Activated CD8-positive, alpha-beta memory T cell treated with anti-CD3 and anti-CD28 coated beads for 48 hours (primary cell): ENCODE measurements at regions not wholly inside any gene's neighbourhood (a gene's known extent, or its start where the extent isn't known, plus 50 kb on each side); places are given as distances from the start of the nearest gene placed in this dataset.

Source experiments
- DNase-seq, 3 experiments: peaks; one replicate each; pipeline ENCODE4 v3.0.0-alpha.2; 2020; ENCODE audit warnings: low read depth in 2 of 3, low spot score in 2 of 3

DNA sequence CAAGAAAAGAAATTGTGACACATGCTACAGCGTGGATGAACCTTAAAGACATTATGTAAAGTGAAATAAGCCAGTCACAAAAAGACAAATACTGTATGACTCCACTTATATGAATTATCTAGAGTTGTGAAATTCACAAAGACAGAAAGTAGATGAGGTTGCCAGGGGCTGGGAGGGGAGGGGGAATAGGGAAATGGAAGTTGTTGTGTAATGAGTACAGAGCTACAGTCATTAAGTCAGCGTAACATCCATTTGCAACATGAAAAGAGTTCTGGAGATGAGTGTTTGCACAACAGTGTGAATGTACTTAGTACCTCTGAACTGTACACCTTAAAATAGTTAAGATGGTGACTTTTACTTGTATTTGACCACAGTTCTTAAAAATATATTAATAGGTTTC, 112.1 kb upstream of the CDK1 start:
- no peak for DNase-seq

DNA sequence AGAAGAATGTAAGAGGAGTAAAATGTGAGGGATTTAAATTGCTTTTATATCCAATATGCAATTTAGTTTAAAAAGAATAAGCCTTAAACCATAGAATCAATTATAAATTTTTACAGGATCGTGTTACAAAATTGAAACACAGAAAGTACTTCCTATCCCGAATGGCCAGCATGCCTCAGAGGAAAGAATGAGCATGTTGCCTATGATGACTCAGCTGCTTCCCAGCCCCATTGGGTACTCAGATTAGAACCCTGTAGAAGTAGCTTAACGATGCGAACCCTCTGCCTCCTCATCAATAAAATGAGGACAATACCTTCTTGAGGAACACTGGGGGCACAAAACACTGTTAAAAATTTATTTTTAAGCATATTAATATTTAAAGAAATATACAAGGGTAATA, 113.4 kb upstream of the CDK1 start:
- no peak for DNase-seq

DNA sequence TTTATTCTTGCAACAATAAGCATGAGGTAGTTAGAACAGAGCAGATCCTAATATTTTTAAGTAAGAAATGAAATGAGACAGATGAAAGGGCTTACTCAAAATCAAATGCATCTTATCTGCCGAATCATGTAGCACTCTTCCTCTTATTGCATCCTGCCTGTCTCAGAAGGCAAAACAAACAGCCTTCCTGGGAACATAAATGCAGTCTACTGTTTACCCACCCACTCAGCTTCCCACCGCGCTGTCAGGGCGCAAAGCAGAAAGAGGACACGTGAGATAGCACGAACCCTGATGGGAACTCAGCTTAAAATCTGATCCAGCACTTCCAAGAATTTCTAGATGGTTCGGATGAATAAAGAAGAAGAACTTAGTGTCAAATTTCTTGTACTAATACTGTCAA, 114.4 kb upstream of the CDK1 start:
- DNase-seq = no peak

- no peak for DNase-seq
Measured at GRCh38 chr10:60662917-60663614, 115.2 kb upstream of the CDK1 start.

GRCh38 chr10:60661637-60662036, 116.6 kb upstream of the CDK1 start:
- no peak for DNase-seq

- no peak for DNase-seq
Measured at GRCh38 chr10:60660625-60661024, 117.7 kb upstream of the CDK1 start.

- DNase-seq = no peak
Measured at GRCh38 chr10:60654813-60655464, 123.3 kb upstream of the CDK1 start.

GRCh38 chr10:60652628-60653027, 125.7 kb upstream of the CDK1 start:
- DNase-seq = no peak

DNA sequence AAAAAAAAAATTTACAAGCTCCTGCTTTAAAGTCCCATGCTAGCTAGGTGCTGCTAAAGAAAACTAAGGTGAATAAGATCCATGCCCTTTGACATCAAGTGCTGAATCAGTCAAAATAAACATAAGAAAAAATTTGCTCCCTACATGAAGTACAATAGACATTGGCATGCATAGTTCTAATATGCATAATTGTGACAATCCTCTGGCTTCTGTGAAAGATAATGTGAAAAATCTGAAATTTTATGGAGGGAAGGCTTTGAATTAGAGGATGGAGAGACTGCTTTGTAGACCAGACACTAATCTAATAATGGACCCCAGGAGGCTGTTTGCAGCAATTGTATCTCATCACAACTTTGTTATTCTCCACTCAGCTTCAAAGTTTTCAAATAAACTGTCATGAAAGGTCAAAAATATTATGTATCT, 127.9 kb upstream of the CDK1 start:
- no peak for DNase-seq

DNA sequence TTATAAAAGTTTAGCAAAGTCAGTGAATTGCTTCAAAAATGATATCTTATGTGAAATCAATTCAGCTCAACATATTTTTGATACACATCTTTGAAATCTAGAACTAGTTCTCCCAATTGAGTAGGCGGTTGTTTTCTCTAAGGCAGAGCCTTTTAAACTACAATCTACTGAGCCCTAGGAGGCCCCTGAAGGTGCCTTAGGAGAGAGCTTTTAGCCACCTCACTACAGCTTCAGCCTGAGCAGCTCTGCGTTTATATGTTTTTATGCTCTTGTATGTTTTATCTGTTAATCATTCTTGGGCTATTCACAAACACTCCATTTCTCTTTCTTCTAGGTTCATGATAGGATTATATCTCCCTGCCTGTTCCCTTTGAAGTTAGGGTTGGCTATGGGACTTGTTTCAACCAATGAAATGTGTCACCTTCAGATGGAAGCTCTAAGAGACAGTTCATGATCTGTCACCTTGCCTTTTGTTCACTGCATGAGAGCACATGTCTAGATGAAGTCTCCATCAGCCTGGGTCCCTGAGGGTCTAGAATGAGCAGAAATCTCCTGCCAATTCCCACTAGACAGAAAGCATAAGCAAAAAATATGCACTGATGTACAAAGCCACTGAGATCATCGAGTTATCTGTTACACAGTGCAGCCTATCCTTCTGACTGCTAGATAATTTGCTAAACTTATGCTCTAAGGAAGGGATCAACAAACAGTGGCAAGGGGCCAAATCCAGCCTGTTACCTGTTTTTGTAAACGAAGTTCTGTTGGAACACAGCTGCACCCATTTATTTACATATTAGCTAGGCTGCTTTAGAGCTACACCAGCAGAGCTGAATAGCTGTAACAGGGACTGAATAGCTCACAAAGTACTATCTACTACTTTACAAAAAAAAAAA, 128.5 kb upstream of the CDK1 start:
- no peak for DNase-seq

DNA sequence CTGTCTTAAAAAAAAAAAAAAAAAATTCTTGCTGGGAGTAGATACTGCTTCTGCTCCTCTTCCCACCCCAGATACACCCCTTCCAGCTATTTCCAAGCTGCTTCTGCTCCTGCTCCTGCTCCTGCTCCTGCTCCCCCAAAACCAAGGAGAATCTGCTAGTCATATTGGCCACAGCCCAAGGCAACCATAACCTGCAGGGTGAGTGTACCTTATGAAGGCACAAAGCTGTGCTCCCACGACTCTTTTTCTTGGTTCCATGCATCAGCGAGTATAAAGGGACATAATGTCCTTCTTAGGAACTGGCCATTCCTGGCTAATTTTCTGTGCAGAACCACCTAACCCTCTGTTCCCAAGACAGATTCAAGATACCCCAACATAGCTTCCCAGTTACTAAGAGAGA, 129.5 kb upstream of the CDK1 start:
- no peak for DNase-seq

DNA sequence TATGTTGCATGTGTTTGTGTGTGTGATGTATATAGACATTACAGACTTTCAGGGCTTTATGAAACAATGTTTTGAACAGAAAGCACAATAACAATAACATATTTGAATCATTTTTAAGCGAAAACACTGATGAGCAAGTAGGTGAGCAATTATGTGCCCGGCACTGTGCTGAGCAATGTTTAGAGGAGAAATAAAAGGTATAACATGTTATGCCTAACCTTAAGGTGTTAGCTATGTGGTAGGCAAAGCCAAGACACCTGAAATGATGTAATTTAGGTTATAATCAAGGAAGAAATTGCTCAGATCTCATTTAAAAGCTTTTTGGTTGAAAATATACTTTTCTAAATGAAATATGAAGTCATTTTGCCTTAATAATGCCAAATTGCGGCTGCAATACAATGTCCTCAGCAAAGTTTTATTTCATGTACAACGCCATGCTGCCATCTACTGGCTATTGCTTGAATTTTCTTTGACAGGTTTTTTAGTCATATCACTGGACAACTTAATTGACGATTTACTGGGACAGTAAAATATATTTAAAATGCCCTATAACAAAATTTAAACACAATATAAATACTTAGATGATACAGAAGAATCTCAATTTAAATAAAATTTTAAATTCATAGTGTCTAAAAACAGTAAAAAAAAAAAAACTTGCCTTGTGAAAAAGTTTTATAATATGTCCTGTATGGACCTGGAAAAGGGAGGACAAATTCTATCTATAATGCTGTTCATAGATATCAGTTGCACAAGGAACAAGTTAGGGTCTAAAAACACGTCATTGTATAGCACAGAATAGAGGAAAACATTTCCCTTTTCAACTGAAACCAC, 131.1 kb upstream of the CDK1 start:
- DNase-seq = peak in 1 of 3 experiments; percentile 7

DNA sequence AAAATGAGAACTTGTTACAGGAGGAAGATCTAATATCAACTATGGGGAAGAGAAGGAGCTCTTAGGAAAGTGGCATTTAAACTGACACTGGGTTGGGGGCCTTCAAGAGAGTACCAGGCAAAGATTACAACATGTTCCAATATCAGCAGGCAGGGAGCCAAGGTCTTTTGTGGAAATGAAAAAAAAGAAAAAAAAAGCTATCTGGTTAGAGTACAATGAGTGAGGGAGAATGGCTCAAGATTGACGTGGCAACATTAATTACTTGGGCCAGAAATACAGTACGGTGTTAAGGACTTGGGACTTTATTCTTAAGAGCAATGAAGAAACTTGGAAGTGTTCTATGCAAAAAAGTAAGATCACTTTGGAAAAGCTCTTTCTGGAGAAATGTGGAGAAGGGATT, 132.3 kb upstream of the CDK1 start:
- DNase-seq = no peak

GRCh38 chr10:60644436-60645130, 133.7 kb upstream of the CDK1 start:
- no peak for DNase-seq

DNA sequence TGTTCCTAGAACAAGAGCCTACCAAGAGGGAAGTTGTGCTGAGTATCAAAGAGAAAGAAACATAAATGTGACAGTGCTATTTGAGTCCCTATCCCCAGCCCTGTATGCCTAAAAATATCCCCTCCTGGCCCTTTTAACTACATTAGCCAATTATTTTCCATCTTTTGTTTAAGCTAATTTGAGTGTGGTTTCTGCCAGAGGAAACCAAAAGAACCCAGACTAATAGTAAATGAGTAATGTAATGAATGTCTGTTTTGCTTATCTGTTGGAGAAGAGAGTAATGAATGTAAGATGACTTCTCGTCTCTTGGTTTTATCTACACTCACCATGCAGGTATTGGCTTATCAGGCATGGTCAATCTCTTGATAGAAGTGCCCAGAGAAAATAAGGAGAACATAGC, 134.4 kb upstream of the CDK1 start:
- DNase-seq = no peak

- no peak for DNase-seq
Measured at GRCh38 chr10:60629332-60629731, 148.9 kb upstream of the CDK1 start.

DNA sequence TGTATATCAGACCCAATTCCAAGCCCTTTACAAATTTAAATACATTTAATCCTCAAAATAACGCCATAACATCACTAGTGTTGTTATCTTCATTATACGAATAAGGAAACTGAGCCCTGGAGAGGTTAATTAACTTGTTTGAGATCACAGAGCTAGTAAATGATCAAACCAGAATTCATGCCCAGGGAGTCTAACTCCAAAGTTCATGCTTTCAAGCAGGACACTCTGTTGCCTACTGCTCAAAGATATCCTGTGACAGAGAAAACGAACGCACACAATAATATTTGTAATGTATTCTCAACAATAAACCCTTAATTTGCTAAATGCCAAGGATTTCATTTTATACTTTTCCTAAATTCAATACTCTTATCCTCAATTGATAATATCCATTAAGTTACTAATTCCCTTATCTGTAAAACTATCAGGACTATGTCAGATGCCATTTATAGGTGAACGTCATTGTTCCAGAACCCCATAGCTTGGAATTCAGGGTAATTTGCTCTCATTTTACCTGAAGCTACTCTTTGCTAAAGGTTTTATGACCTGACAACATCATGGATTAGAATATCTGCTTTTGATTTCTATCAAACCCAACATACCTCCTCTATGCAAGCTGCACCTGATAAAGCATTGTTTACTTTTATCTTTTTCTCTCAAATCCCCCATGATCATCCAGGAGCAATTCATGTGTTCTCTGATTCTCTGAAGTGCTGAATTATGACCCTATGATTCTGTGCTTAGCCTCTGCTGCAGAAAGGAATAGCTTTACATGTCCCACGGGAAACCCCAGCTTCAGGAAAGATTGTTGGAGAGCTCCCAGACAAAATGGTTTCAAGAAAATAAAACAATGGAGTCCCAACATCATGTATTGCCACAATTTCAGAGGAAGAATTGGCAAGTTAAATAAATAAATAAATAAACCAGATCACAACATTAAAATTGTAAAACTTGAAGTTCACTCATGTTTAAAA, 150.2 kb upstream of the CDK1 start:
- no peak for DNase-seq

DNA sequence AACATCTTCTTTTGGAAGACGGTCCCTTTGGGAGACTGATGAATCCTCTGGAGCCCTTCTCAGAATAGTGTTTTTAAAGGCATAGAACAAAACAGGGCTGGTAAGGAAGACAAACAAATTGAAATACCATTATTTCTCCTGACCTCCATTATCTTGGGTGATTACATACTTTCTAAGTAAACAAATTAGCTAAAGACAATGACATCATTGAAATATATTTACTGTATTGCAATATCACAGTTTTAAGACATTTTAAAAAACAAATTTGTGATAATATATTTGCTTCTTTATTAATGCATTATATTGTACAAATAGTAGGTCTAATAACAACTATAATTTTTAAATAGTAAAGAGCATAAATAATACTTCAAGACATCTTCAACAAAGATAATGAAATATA, 152.2 kb upstream of the CDK1 start:
- no peak for DNase-seq

DNA sequence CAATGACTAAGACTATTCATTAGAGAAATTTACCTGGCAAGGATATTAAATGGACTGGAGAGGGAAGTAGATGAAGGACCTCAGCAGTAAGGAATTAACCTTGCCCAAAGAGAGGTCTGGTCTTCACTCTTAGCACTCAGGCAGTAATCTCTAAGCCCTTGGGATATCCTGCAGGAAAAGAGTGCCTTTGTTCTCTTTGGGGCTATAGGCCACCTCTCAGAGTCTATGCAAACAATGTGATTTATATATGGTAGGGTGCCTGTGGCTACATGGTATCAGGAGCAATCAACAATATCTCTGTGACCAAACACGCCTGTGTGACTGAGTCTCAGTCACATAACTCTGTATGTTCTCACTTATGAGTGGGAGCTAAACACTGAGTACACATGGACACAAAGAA, 154.7 kb upstream of the CDK1 start:
- DNase-seq = no peak
